ENCODE measurements at regions not wholly inside any gene's neighbourhood (a gene's known extent, or its start where the extent isn't known, plus 50 kb on each side); places are given as distances from the start of the nearest gene placed in this dataset.

GRCh38 chr4:14496408-14496807 lies 505.9 kb upstream of the CPEB2 start:
- H3K9me3 ChIP-seq (ENCODE audit: control insufficient read depth in 4 of 4, low read length in 3 of 4): peaks cover 0 to 4% (median 0%) of the 10 kb centered on the region in 4 donors
- no peaks in the 10 kb centered on the region for H3K4me1 ChIP-seq (ENCODE audit: control insufficient read depth in 4 of 4, insufficient read depth in 4 of 4, low read length in 3 of 4)
- no peak overlapping the region for H3K4me3 ChIP-seq (ENCODE audit: low read depth in 1 of 3, low read length in 3 of 3)
- TF ChIP-seq HNF4G (IDR thresholded peaks at IDR 0.05): no peak
- no peak for TF ChIP-seq GABPA (IDR thresholded peaks at IDR 0.05 in 1 of 2, conservative IDR thresholded peaks at IDR 0.05 in 1 of 2)
- WGBS: 86% methylated on average over 1 of the region's 1 CpG
- no peak for DNase-seq (ENCODE audit: low spot score)
- H3K9ac ChIP-seq (ENCODE audit: low read depth in 1 of 2, low read length in 2 of 2): no peak overlapping the region
- H3K36me3 ChIP-seq (ENCODE audit: control insufficient read depth in 4 of 4, insufficient read depth in 3 of 4, low read depth in 1 of 4, low read length in 3 of 4): no peaks in the 10 kb centered on the region
- no peak overlapping the region for H3K27ac ChIP-seq (ENCODE audit: low read depth in 1 of 2, low read length in 2 of 2)
- no peaks in the 10 kb centered on the region for H3K27me3 ChIP-seq (ENCODE audit: control insufficient read depth in 4 of 4, insufficient read depth in 4 of 4, low read length in 3 of 4)

- no peak for TF ChIP-seq JUND (IDR thresholded peaks at IDR 0.05)
- H3K4me1 ChIP-seq (ENCODE audit: control insufficient read depth in 4 of 4, insufficient read depth in 4 of 4, low read length in 3 of 4): no peaks in the 10 kb centered on the region
- H3K27ac ChIP-seq (ENCODE audit: low read depth in 1 of 2, low read length in 2 of 2): no peak overlapping the region
Measured at GRCh38 chr4:14496969-14497368, 505.3 kb upstream of the CPEB2 start.

GRCh38 chr4:14504162-14504561 lies 498.1 kb upstream of the CPEB2 start:
- peaks cover 0 to 4% (median 1%) of the 10 kb centered on the region in 4 donors for H3K9me3 ChIP-seq (ENCODE audit: control insufficient read depth in 4 of 4, low read length in 3 of 4)
- H3K9ac ChIP-seq (ENCODE audit: low read depth in 1 of 2, low read length in 2 of 2): no peak overlapping the region
- TF ChIP-seq FOXA1 (IDR thresholded peaks at IDR 0.05) (no peak), YY1 (IDR thresholded peaks at IDR 0.05) (no peak), NR2F2 (IDR thresholded peaks at IDR 0.05) (no peak), TAF1 (conservative IDR thresholded peaks at IDR 0.05) (no peak), RAD21 (IDR thresholded peaks at IDR 0.05) (no peak)
- no peak overlapping the region for H3K27ac ChIP-seq (ENCODE audit: low read depth in 1 of 2, low read length in 2 of 2)
- no peaks in the 10 kb centered on the region for H3K4me1 ChIP-seq (ENCODE audit: control insufficient read depth in 4 of 4, insufficient read depth in 4 of 4, low read length in 3 of 4)
- H3K4me3 ChIP-seq (ENCODE audit: low read depth in 1 of 3, low read length in 3 of 3): no peak overlapping the region
- H3K27me3 ChIP-seq (ENCODE audit: control insufficient read depth in 4 of 4, insufficient read depth in 4 of 4, low read length in 3 of 4): peaks cover 0 to 4% (median 0%) of the 10 kb centered on the region in 4 donors
- no peaks in the 10 kb centered on the region for H3K36me3 ChIP-seq (ENCODE audit: control insufficient read depth in 4 of 4, insufficient read depth in 3 of 4, low read depth in 1 of 4, low read length in 3 of 4)
- no peak for DNase-seq (ENCODE audit: low spot score)
- 52% methylated on average over 2 of the region's 2 CpGs for WGBS

More at GRCh38 chr4:14496969-14497368, 505.3 kb upstream of the CPEB2 start:
- Histone ChIP-seq H3K9me3 (ENCODE audit: control insufficient read depth in 4 of 4, low read length in 3 of 4) (peaks cover 0 to 4% (median 1%) of the 10 kb centered on the region in 4 donors), H3K36me3 (ENCODE audit: control insufficient read depth in 4 of 4, insufficient read depth in 3 of 4, low read depth in 1 of 4, low read length in 3 of 4) (no peaks in the 10 kb centered on the region), H3K9ac (ENCODE audit: low read depth in 1 of 2, low read length in 2 of 2) (no peak overlapping the region), H3K4me3 (ENCODE audit: low read depth in 1 of 3, low read length in 3 of 3) (no peak overlapping the region), H3K27me3 (ENCODE audit: control insufficient read depth in 4 of 4, insufficient read depth in 4 of 4, low read length in 3 of 4) (no peaks in the 10 kb centered on the region)
- no peak for DNase-seq (ENCODE audit: low spot score)

GRCh38 chr4:14513471-14513870 lies 488.8 kb upstream of the CPEB2 start:
- H3K36me3 ChIP-seq (ENCODE audit: control insufficient read depth in 4 of 4, insufficient read depth in 3 of 4, low read depth in 1 of 4, low read length in 3 of 4): no peaks in the 10 kb centered on the region
- DNase-seq (ENCODE audit: low spot score): no peak
- H3K9me3 ChIP-seq (ENCODE audit: control insufficient read depth in 4 of 4, low read length in 3 of 4): no peaks in the 10 kb centered on the region
- no peak overlapping the region for H3K4me3 ChIP-seq (ENCODE audit: low read depth in 1 of 3, low read length in 3 of 3)
- H3K9ac ChIP-seq (ENCODE audit: low read depth in 1 of 2, low read length in 2 of 2): no peak overlapping the region
- 72% methylated on average over 4 of the region's 4 CpGs for WGBS
- H3K27me3 ChIP-seq (ENCODE audit: control insufficient read depth in 4 of 4, insufficient read depth in 4 of 4, low read length in 3 of 4): no peaks in the 10 kb centered on the region
- H3K4me1 ChIP-seq (ENCODE audit: control insufficient read depth in 4 of 4, insufficient read depth in 4 of 4, low read length in 3 of 4): no peaks in the 10 kb centered on the region
- no peak overlapping the region for H3K27ac ChIP-seq (ENCODE audit: low read depth in 1 of 2, low read length in 2 of 2)
- TF ChIP-seq RAD21 (IDR thresholded peaks at IDR 0.05) (no peak), HNF4G (IDR thresholded peaks at IDR 0.05) (no peak), GABPA (IDR thresholded peaks at IDR 0.05 in 1 of 2, conservative IDR thresholded peaks at IDR 0.05 in 1 of 2) (no peak), EGR1 (IDR thresholded peaks at IDR 0.05; ENCODE audit: low read depth in 2 of 2) (no peak), FOXA1 (IDR thresholded peaks at IDR 0.05) (no peak), JUND (IDR thresholded peaks at IDR 0.05) (no peak), TAF1 (conservative IDR thresholded peaks at IDR 0.05) (no peak), SP1 (IDR thresholded peaks at IDR 0.05) (no peak), FOXA2 (IDR thresholded peaks at IDR 0.05) (no peak), ATF3 (IDR thresholded peaks at IDR 0.05) (no peak)
- TF ChIP-seq, protein P1, sequence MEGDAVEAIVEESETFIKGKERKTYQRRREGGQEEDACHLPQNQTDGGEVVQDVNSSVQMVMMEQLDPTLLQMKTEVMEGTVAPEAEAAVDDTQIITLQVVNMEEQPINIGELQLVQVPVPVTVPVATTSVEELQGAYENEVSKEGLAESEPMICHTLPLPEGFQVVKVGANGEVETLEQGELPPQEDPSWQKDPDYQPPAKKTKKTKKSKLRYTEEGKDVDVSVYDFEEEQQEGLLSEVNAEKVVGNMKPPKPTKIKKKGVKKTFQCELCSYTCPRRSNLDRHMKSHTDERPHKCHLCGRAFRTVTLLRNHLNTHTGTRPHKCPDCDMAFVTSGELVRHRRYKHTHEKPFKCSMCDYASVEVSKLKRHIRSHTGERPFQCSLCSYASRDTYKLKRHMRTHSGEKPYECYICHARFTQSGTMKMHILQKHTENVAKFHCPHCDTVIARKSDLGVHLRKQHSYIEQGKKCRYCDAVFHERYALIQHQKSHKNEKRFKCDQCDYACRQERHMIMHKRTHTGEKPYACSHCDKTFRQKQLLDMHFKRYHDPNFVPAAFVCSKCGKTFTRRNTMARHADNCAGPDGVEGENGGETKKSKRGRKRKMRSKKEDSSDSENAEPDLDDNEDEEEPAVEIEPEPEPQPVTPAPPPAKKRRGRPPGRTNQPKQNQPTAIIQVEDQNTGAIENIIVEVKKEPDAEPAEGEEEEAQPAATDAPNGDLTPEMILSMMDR (IDR thresholded peaks at IDR 0.05; ENCODE audit: low read depth, low read length, missing input control): no peak
- TF ChIP-seq, protein P2, sequence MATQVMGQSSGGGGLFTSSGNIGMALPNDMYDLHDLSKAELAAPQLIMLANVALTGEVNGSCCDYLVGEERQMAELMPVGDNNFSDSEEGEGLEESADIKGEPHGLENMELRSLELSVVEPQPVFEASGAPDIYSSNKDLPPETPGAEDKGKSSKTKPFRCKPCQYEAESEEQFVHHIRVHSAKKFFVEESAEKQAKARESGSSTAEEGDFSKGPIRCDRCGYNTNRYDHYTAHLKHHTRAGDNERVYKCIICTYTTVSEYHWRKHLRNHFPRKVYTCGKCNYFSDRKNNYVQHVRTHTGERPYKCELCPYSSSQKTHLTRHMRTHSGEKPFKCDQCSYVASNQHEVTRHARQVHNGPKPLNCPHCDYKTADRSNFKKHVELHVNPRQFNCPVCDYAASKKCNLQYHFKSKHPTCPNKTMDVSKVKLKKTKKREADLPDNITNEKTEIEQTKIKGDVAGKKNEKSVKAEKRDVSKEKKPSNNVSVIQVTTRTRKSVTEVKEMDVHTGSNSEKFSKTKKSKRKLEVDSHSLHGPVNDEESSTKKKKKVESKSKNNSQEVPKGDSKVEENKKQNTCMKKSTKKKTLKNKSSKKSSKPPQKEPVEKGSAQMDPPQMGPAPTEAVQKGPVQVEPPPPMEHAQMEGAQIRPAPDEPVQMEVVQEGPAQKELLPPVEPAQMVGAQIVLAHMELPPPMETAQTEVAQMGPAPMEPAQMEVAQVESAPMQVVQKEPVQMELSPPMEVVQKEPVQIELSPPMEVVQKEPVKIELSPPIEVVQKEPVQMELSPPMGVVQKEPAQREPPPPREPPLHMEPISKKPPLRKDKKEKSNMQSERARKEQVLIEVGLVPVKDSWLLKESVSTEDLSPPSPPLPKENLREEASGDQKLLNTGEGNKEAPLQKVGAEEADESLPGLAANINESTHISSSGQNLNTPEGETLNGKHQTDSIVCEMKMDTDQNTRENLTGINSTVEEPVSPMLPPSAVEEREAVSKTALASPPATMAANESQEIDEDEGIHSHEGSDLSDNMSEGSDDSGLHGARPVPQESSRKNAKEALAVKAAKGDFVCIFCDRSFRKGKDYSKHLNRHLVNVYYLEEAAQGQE (IDR thresholded peaks at IDR 0.05): no peak

Measured in liver (tissue), 8 donors.